HEK293 (cell line): ENCODE measurements at regions not wholly inside any gene's neighbourhood (a gene's known extent, or its start where the extent isn't known, plus 50 kb on each side); places are given as distances from the start of the nearest gene placed in this dataset.

Experiments
- CTCF ChIA-PET: fragments of 350-600 bp; formaldehyde crosslinking; extraction: SDS; loops from one replicate; lab custom pipeline; 2021; ENCODE audit warnings: antibody characterized with exemption; lab: Yijun Ruan, JAX
- POLR2A ChIA-PET: fragments of 300-600 bp; formaldehyde crosslinking; extraction: SDS; loops from one replicate; lab custom pipeline; 2020; ENCODE audit warnings: antibody characterized with exemption, inconsistent platforms; lab: Yijun Ruan, JAX
- H3K27ac ChIP-seq: fragments of 200-500 bp; sonication (Bioruptor generic); 2 replicates; pipeline ENCODE4 v1.5.1; 2014; ENCODE audit warnings: low read depth, low read length, control low read depth, inconsistent platforms; ENCODE audit errors: extremely low read depth
- H3K36me3 ChIP-seq, 2 experiments: fragments of 200-500 bp in 1 of 2; sonication (Bioruptor generic) in 1 of 2; 1 replicate in 1 of 2; 2 replicates in 1 of 2; pipeline ENCODE4 v1.5.1; 2014 to 2017; ENCODE audit warnings: inconsistent platforms in 2 of 2, low read length in 2 of 2; ENCODE audit not compliant: control insufficient read depth in 2 of 2, insufficient read depth in 1 of 2
- H3K4me1 ChIP-seq: fragments of 200-500 bp; sonication (Bioruptor generic); 2 replicates; pipeline ENCODE4 v1.5.1; 2014; ENCODE audit warnings: mild to moderate bottlenecking, low read length, inconsistent platforms; ENCODE audit not compliant: control insufficient read depth, insufficient read depth
- H3K4me3 ChIP-seq: 2 replicates; pipeline ENCODE4 v1.5.1; 2011; ENCODE audit warnings: low read depth, mild to moderate bottlenecking, control low read depth, low read length, moderate library complexity
- H3K9me3 ChIP-seq: fragments of 200-500 bp; sonication (Bioruptor generic); 2 replicates; pipeline ENCODE4 v1.5.1; 2014; ENCODE audit warnings: low read depth, low read length, inconsistent platforms; ENCODE audit not compliant: control insufficient read depth, insufficient read depth
- GLI4 ChIP-seq: fragments of 450-650 bp; formaldehyde crosslinking; IDR thresholded peaks from 2 replicates; pipeline ENCODE4 v1.5.1; 2016; ENCODE audit warnings: missing biosample characterization, missing genetic modification characterization
- HOXA7 ChIP-seq: sonication (generic); formaldehyde crosslinking; IDR thresholded peaks from 2 replicates; pipeline ENCODE4 v1.8.1; 2022; ENCODE audit warnings: missing genetic modification reagents, borderline replicate concordance
- IKZF3 ChIP-seq: fragments of 450-650 bp; IDR thresholded peaks from 2 replicates; pipeline ENCODE4 v1.5.0; 2018; ENCODE audit warnings: missing biosample characterization, mild to moderate bottlenecking, missing genetic modification characterization, moderate library complexity
- KLF1 ChIP-seq: fragments of 450-650 bp; formaldehyde crosslinking; IDR thresholded peaks from 2 replicates; pipeline ENCODE4 v1.5.1; 2016; ENCODE audit warnings: missing biosample characterization, missing genetic modification characterization
- PRDM1 ChIP-seq: fragments of 450-650 bp; formaldehyde crosslinking; IDR thresholded peaks from 2 replicates; pipeline ENCODE4; 2016; ENCODE audit warnings: missing biosample characterization, missing genetic modification characterization
- SETDB1 ChIP-seq: IDR thresholded peaks from one replicate; pipeline ENCODE4 v1.6.1; 2017; ENCODE audit warnings: mild to moderate bottlenecking, low read length, moderate library complexity, mixed read lengths; ENCODE audit not compliant: insufficient read length
- ZBTB44 ChIP-seq: fragments of 450-650 bp; IDR thresholded peaks from 2 replicates; pipeline ENCODE4 v1.5.1; 2018; ENCODE audit warnings: missing biosample characterization, mild to moderate bottlenecking, missing genetic modification characterization
- ZBTB7A ChIP-seq: fragments of 450-650 bp; formaldehyde crosslinking; IDR thresholded peaks from 2 replicates; pipeline ENCODE4 v1.5.1; 2016; ENCODE audit warnings: low read depth, missing biosample characterization, missing genetic modification characterization
- ZFHX2 ChIP-seq: fragments of 450-650 bp; formaldehyde crosslinking; conservative IDR thresholded peaks from 2 replicates; pipeline ENCODE4 v1.5.1; 2016; ENCODE audit warnings: missing biosample characterization, missing genetic modification characterization
- ZNF10 ChIP-seq: fragments of 450-650 bp; formaldehyde crosslinking; IDR thresholded peaks from 2 replicates; pipeline ENCODE4 v1.5.1; 2017; ENCODE audit warnings: missing biosample characterization, missing genetic modification characterization
- ZNF133 ChIP-seq: fragments of 450-650 bp; formaldehyde crosslinking; IDR thresholded peaks from 2 replicates; pipeline ENCODE4 v1.5.1; 2016; ENCODE audit warnings: missing biosample characterization, missing genetic modification characterization
- ZNF202 ChIP-seq: fragments of 450-650 bp; formaldehyde crosslinking; IDR thresholded peaks from 2 replicates; pipeline ENCODE4 v1.5.1; 2016; ENCODE audit warnings: missing biosample characterization, missing genetic modification characterization, borderline replicate concordance
- ZNF23 ChIP-seq: fragments of 450-650 bp; formaldehyde crosslinking; IDR thresholded peaks from 2 replicates; pipeline ENCODE4 v1.5.1; 2016; ENCODE audit warnings: missing biosample characterization, missing genetic modification characterization, borderline replicate concordance
- ZNF292 ChIP-seq: fragments of 450-650 bp; formaldehyde crosslinking; IDR thresholded peaks from 2 replicates; pipeline ENCODE4 v1.5.1; 2016; ENCODE audit warnings: low read depth, missing biosample characterization, missing genetic modification characterization, borderline replicate concordance
- ZNF488 ChIP-seq: fragments of 450-650 bp; formaldehyde crosslinking; IDR thresholded peaks from 2 replicates; pipeline ENCODE4 v1.5.1; 2016; ENCODE audit warnings: missing biosample characterization, missing genetic modification characterization
- ZNF549 ChIP-seq: fragments of 450-650 bp; IDR thresholded peaks from 2 replicates; pipeline ENCODE4 v1.5.1; 2018; ENCODE audit warnings: missing biosample characterization, missing genetic modification characterization, mild to moderate bottlenecking, inconsistent platforms, moderate library complexity
- ZNF677 ChIP-seq: fragments of 450-650 bp; IDR thresholded peaks from 2 replicates; pipeline ENCODE4 v1.5.0; 2018; ENCODE audit warnings: missing biosample characterization, mild to moderate bottlenecking, missing genetic modification characterization, moderate library complexity
- ZNF747 ChIP-seq: fragments of 450-650 bp; formaldehyde crosslinking; IDR thresholded peaks from 2 replicates; pipeline ENCODE4 v1.5.1; 2016; ENCODE audit warnings: missing biosample characterization, missing genetic modification characterization
- TF ChIP-seq, protein P1 (sequence below): fragments of 450-650 bp; formaldehyde crosslinking; IDR thresholded peaks from 2 replicates; pipeline ENCODE4 v1.5.1; 2016; ENCODE audit warnings: missing biosample characterization, missing genetic modification characterization, borderline replicate concordance
- TF ChIP-seq, protein P2 (sequence below): fragments of 450-650 bp; formaldehyde crosslinking; IDR thresholded peaks from 2 replicates; pipeline ENCODE4 v1.5.1; 2016; ENCODE audit warnings: missing biosample characterization, missing genetic modification characterization
- TF ChIP-seq, protein P3 (sequence below): IDR thresholded peaks from 2 replicates; pipeline ENCODE4 v1.6.1; 2011; ENCODE audit warnings: mild to moderate bottlenecking, low read depth, low read length, borderline replicate concordance

DNA sequence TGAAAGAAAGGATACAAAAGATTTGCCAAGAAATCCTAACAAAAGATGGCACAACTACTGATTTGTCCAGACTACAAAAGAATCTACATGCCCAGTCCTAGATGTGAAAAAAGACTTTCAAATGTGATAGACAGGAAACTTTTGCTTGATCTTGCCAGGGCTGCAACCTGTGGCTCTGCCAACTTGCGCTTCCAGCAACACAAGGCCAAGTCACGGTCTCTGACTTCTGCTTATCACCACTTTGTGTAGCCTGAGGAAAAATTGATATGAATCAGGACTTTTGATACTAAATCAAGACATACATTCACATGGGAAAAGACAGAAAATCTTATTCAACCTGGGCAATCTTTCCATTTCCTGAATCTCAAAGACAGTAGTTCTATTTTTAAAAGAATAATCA, 366.0 kb downstream of the RAB38 start (continued):
- no peak for TF ChIP-seq ZBTB44 (tag by site-specific recombination)
- no peak for TF ChIP-seq ZNF133 (tag by site-specific recombination)
- no peak for TF ChIP-seq ZBTB7A (tag by site-specific recombination)

DNA sequence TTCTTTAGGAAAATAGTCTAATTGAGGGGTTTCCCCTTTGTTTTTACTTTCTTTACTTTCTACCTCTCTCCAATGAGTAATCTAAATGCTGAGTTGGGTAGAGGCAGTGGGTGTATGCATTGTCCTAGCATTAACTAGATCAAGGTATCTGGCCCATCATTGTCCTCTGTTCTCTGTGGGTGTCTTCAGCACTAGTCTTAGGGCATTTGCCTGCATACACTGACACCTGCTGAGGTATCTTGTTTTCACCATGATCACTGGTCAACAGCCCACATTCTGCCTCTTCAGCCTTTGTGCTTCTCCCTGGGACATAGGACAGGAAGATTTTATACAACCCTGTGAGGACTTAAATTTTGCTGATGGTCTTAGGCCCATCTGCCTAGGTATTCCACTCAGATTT, 371.1 kb downstream of the RAB38 start:
- CTCF ChIA-PET, result no interaction called here
- H3K27ac ChIP-seq, result no peak overlapping the region
- TF ChIP-seq ZNF10 (no peak), ZNF549 (no peak), GLI4 (tag by site-specific recombination) (no peak), ZNF747 (tag by site-specific recombination) (no peak), SETDB1 (no peak), HOXA7 (CRISPR knock-in tag) (no peak), ZNF202 (no peak), ZNF488 (tag by site-specific recombination) (no peak), ZNF677 (no peak), KLF1 (tag by site-specific recombination) (no peak), IKZF3 (tag by site-specific recombination) (no peak), ZNF23 (tag by site-specific recombination) (no peak), ZNF292 (tag by site-specific recombination) (no peak), PRDM1 (tag by site-specific recombination) (no peak), ZFHX2 (tag by site-specific recombination) (no peak)
- TF ChIP-seq, protein P1, sequence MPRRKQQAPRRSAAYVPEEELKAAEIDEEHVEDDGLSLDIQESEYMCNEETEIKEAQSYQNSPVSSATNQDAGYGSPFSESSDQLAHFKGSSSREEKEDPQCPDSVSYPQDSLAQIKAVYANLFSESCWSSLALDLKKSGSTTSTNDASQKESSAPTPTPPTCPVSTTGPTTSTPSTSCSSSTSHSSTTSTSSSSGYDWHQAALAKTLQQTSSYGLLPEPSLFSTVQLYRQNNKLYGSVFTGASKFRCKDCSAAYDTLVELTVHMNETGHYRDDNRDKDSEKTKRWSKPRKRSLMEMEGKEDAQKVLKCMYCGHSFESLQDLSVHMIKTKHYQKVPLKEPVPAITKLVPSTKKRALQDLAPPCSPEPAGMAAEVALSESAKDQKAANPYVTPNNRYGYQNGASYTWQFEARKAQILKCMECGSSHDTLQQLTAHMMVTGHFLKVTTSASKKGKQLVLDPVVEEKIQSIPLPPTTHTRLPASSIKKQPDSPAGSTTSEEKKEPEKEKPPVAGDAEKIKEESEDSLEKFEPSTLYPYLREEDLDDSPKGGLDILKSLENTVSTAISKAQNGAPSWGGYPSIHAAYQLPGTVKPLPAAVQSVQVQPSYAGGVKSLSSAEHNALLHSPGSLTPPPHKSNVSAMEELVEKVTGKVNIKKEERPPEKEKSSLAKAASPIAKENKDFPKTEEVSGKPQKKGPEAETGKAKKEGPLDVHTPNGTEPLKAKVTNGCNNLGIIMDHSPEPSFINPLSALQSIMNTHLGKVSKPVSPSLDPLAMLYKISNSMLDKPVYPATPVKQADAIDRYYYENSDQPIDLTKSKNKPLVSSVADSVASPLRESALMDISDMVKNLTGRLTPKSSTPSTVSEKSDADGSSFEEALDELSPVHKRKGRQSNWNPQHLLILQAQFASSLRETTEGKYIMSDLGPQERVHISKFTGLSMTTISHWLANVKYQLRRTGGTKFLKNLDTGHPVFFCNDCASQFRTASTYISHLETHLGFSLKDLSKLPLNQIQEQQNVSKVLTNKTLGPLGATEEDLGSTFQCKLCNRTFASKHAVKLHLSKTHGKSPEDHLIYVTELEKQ (tag by site-specific recombination), result no peak
- TF ChIP-seq, protein P2, sequence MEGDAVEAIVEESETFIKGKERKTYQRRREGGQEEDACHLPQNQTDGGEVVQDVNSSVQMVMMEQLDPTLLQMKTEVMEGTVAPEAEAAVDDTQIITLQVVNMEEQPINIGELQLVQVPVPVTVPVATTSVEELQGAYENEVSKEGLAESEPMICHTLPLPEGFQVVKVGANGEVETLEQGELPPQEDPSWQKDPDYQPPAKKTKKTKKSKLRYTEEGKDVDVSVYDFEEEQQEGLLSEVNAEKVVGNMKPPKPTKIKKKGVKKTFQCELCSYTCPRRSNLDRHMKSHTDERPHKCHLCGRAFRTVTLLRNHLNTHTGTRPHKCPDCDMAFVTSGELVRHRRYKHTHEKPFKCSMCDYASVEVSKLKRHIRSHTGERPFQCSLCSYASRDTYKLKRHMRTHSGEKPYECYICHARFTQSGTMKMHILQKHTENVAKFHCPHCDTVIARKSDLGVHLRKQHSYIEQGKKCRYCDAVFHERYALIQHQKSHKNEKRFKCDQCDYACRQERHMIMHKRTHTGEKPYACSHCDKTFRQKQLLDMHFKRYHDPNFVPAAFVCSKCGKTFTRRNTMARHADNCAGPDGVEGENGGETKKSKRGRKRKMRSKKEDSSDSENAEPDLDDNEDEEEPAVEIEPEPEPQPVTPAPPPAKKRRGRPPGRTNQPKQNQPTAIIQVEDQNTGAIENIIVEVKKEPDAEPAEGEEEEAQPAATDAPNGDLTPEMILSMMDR (tag by site-specific recombination), result no peak
- TF ChIP-seq, protein P3, sequence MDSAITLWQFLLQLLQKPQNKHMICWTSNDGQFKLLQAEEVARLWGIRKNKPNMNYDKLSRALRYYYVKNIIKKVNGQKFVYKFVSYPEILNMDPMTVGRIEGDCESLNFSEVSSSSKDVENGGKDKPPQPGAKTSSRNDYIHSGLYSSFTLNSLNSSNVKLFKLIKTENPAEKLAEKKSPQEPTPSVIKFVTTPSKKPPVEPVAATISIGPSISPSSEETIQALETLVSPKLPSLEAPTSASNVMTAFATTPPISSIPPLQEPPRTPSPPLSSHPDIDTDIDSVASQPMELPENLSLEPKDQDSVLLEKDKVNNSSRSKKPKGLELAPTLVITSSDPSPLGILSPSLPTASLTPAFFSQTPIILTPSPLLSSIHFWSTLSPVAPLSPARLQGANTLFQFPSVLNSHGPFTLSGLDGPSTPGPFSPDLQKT, result no peak
- no peaks in the 10 kb centered on the region for H3K36me3 ChIP-seq
- POLR2A ChIA-PET, result no interaction called here
- no peak overlapping the region for H3K4me3 ChIP-seq
- no peaks in the 10 kb centered on the region for H3K9me3 ChIP-seq
- H3K4me1 ChIP-seq, result no peaks in the 10 kb centered on the region
